OCI-M1 (cell line): ENCODE measurements at regions not wholly inside any gene's neighbourhood (a gene's known extent, or its start where the extent isn't known, plus 50 kb on each side); places are given as distances from the start of the nearest gene placed in this dataset.
A peak's percentile ranks its signal among the peaks of the same experiment; 100 is the strongest.
"Not testable (repeated sequence)": the region's sequence is repeated elsewhere in the genome, so short reads cannot be mapped to it uniquely, and the experiment has no call there.

Experiments
- DNase-seq: peaks from one replicate; lab custom pipeline; 2025; lab: John Stamatoyannopoulos, UW

DNA sequence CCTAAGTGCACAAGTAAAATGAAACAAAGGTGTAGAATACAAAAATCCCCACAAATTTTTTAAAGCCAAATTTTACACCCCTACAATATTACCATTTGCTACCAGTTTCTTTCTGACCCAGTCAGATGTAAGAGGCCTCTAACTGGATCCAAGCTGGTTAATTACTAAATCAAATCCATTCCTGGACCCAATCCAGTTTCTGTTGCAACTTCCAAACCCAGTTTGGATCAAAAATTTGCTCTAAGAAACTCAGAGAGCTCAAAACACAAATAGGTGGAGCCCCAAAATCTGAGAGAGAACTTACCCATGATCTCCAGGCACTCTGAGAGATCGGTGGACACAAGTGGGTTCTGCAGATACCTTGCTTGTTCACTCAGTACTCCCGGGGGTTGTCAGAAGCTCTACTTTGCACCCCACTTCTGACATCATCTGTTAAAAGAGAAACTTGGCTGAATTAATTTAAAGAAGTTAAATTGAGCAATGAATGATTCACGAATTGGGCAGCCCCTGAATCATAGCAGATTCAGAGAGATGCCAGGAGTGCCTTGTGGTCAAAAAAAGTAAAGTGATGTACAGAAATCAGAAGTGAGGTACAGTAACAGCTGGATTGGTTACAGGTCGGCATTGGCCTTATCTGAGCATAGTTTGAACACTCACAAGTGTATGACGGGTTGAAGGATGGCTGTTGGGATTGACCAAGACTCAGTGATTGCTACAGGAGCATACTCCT lies 448.0 kb downstream of the KCNT2 start:
- no peak for DNase-seq

DNA sequence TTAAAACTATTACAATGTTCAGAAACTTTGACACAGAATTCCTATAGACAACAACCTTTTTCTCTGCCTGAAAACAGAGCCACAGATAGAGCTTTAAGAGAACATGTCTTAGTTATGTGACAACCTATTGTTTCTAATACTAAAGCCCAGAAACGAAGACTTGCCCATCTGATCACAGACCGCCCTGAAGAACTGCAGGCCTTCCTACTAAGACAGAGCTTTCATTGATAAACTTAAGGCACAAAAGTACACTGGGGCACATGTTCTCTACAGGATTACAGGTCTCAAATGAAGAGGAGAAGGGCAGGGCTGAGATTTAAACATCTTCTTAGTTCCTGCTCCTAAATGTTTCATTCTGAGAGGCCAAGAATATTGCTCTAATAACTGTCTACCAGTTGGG lies 452.7 kb downstream of the KCNT2 start:
- DNase-seq, result no peak

DNA sequence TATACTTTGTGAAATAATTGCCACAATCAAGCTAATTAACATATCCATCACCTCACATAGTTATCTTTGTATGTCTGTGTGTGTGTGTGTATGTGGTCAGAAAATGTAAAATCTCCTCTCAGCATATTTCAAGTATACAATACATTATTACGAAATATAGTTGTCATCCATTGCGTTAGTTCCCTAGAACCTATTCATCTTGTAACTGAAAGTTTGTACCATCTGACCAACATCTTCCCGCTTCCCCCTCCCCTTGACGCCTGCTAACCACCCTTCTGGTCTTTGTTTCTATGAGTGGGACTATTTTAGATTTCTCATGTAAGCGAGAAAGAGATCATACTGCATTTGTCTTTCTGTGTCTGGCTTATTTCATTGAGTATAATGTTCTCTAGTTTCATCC lies 455.3 kb downstream of the KCNT2 start:
- peak; percentile 84 for DNase-seq

- peak; percentile 93 for DNase-seq
Measured at GRCh38 chr1:196152086-196152485, 456.2 kb downstream of the KCNT2 start.

DNA sequence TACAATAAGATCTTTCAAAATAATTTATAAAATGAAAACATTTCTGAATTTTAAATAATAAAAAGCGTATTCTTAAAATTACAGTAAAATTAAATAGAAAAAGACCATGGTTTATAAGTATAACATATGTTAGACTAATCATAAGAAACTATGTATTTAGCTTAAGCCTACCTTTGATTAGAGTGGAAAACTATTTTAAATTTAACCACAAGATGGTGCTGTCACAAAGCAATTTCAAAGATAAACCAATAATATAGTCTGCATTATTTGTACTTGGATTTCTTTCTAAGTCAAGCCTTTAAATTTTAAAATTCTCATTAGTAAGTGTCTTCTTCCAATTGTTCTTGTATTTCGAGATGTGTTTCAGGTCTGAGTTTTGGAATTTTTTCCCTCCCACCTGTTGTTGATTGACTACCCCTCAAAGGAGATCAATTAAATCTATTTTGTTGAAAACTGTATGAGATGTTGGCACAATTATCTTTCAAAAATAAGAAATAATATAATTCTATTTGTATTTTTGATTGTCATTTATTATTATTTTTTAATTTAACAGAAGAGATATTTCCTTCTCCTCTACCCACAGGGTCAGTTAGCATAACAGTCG lies 459.8 kb downstream of the KCNT2 start:
- peak; percentile 89 for DNase-seq

DNA sequence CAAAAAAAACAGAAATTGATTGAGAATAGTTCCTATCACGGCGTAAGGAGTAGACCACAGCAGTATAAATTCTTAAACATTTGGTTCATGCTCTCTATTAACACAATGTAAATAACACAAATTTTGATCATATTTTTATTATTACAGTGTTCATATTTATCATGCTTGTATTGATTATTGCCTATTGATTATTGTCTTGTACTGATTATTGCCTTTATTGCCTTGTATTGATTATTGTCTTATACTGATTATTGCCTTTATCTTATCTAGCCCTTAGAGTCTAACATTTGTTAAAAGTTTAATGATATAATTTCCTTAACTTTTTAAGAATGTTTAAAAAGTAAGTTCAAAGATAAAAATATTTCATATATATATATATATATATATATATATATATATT lies 460.7 kb downstream of the KCNT2 start:
- DNase-seq, result no peak

DNA sequence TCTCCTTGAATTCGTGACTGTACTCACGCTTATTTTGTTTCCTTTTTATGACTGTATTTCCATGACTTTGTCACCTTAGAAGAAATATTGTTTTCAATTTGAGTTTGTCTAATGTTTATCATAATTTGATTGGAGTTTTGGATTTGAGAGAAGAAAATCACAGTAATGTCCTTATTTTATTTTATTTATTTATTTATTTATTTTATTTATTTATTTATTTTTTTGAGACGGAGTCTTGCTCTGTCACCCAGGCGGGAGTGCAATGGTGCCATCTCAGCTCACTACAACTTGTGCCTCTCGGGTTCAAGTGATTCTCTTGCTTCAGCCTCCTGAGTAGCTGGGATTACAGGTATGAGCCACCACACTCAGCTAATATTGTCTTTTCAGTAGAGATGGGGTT lies 463.1 kb downstream of the KCNT2 start:
- DNase-seq, result not testable (repeated sequence)

- peak; percentile 58 for DNase-seq
Measured at GRCh38 chr1:196144588-196144987, 463.7 kb downstream of the KCNT2 start.

DNA sequence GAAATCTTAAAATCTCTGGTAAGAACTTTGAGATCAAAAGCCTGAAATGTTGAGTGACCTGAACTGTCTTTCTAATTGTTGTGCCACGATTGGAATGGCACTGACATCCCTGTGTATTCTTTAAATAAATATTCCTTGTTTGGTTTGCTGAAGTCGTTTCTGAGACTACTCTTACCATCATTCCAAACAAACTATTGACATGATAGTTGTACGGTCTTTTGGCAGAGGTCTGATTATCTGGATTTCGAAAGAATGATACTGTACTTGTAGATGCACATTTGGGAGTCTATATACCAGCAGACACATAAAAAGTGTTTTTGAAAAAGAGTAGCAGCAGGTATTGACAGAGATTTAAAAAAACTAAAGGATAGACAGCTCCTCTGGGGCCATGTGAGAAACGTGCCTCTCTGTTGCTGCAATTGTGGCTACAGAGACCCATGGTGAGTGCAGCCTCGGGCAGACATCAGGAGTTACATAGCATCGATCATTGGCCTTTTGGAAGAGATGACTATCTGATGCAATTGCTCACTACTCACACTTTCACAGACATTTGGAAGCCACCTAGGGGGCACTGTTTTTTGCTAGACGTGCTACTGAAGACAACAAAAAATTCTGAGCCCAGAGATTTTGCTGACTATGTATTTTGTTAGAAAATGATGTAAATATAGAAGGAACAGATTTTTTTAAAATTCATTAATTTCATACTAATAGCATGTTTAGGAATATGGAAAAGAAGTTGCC lies 464.5 kb downstream of the KCNT2 start:
- DNase-seq, result peak; percentile 34

- no peak for DNase-seq
Measured at GRCh38 chr1:196142111-196142640, 466.1 kb downstream of the KCNT2 start.

DNA sequence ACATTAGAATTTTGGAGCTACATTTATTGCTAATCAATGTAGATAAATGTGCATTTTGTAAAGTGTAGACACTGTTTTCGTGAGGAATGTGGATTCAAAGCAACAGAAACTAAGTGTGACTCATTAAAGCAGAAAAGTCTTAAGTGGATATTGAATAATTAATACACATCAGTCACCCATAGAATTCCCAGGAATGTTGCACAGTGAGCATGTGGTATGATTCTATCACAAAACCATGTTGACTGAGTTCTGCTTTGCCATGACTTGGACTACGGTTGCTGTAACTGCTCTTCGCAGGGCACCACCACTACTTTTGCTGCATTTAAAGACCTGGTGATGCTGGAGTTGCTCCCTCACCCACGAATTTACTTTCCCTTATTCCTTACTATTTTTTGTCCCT lies 471.8 kb downstream of the KCNT2 start:
- no peak for DNase-seq

- DNase-seq, result no peak
Measured at GRCh38 chr1:196131691-196132090, 476.5 kb downstream of the KCNT2 start.

- DNase-seq, result peak; percentile 29
Measured at GRCh38 chr1:196128835-196129234, 479.4 kb downstream of the KCNT2 start.

- DNase-seq, result no peak
Measured at GRCh38 chr1:196121181-196121580, 487.1 kb downstream of the KCNT2 start.

- DNase-seq, result peak; percentile 80
Measured at GRCh38 chr1:196115646-196116045, 492.6 kb downstream of the KCNT2 start.

DNA sequence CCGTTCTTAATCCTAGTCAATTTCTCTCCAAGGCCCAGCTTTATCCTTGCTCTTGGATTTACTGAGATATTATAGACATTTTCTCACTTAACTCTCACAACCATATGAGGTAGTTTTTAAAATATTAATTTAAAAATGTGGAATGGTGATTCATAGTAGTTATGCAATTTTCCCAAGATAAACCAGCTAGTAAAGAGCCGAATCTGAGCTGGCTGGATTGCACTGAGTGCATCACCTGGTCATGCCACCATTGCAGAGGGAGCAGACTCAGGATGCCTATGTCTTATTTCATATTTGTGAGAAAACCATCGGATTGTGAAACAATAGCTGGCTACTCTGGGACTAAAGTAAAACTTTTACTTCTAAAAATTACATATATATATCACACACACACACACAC lies 494.0 kb downstream of the KCNT2 start:
- no peak for DNase-seq

GRCh38 chr1:196108990-196109389 lies 499.2 kb downstream of the KCNT2 start:
- peak; percentile 84 for DNase-seq

- no peak for DNase-seq
Measured at GRCh38 chr1:196105901-196106300, 502.3 kb downstream of the KCNT2 start.

GRCh38 chr1:196102826-196103225 lies 505.4 kb downstream of the KCNT2 start:
- no peak for DNase-seq

DNA sequence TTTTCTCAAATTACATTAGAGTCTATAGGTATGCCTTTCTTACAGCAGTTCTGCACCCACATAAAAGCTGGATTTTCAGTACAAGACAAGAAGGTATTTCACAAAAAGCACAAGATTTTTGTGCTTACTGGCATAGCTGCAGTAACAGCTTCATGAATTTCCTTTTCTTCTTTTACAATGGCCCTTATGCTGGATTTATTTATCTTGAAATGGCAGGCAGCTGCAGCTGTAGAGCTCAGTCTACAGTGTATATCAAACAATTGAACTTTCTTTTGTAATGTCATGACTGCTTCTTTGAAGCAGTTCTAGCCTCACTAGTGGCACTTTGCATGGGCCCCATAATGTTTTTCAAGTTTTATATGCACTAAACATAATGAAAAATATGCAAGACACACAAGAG lies 510.2 kb downstream of the KCNT2 start:
- peak; percentile 54 for DNase-seq

GRCh38 chr1:196094821-196095220 lies 513.4 kb downstream of the KCNT2 start:
- no peak for DNase-seq

DNA sequence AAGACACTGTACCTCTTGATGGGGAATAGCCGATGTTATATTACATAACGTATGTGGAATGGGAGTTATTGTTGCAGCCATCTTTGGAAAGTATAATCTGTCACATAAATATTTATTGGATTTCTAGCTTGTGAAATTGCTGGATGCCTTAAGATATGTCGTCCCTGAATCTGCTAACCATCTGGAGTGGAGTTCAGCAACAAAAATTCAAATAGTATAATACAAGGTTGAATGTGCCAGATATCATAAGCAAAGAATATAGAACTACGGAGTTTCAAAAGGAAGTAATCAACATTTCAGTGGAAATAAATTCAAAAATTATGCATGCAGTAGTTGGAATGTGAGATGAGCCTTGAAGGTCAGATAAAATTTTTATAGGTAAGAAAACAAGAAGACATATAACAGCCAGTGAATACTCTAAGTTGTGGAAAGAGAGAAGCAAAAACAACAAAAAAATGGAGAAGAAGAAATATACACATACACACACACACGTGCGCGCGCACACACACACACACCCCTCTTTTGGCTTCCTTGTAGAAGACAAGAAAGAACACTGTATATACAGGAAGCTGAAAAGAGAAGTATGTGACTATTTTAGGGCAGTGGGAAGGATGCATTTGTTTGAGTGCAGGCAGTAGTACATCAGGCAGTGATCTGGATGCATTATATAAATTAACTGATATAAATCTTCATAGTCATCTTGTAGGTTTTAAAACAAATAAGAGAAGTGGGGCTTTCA lies 516.7 kb downstream of the KCNT2 start:
- no peak for DNase-seq
